ENCODE measurements at regions not wholly inside any gene's neighbourhood (a gene's known extent, or its start where the extent isn't known, plus 50 kb on each side); places are given as distances from the start of the nearest gene placed in this dataset.

GRCh38 chr14:95006479-95006878, 150.8 kb downstream of the DICER1 start:
- intact Hi-C loops (cut with micrococcal nuclease) = no loop called here
- Mint-ChIP-seq H3K9me3 (ENCODE audit: unreplicated experiment) (no peaks in the 10 kb centered on the region), H3K4me1 (ENCODE audit: insufficient read depth, unreplicated experiment) (peaks cover 10% of the 10 kb centered on the region), H3K27me3 (ENCODE audit: insufficient read depth, unreplicated experiment) (peaks cover 13% of the 10 kb centered on the region), H3K4me3 (ENCODE audit: unreplicated experiment) (no peak overlapping the region), H3K36me3 (ENCODE audit: insufficient read depth, unreplicated experiment) (peaks cover 6% of the 10 kb centered on the region), H3K27ac (ENCODE audit: low read depth, unreplicated experiment) (no peak overlapping the region)
- TF ChIP-seq CTCF (IDR thresholded peaks at IDR 0.05; ENCODE audit: unreplicated experiment) = no peak
- POLR2A ChIA-PET = interaction anchor here (1.1 kb wide), 1 partner anchor 9 kb away, joined by 3 read pairs; no protein-coding TSS in a partner anchor
- CTCF ChIA-PET = interaction anchor here (0.6 to 1.4 kb wide), 3 partner anchors 9 to 457 kb away, joined by 3 to 5 read pairs (median 4); no protein-coding TSS in a partner anchor
- no TSS peak for BruUV-seq (replicated peaks)
- no peak for DNase-seq (ENCODE audit: unreplicated experiment)

- no peaks in the 10 kb centered on the region for H3K9me3 Mint-ChIP-seq (ENCODE audit: unreplicated experiment)
- H3K4me3 Mint-ChIP-seq (ENCODE audit: unreplicated experiment) = no peak overlapping the region
- peaks cover 17% of the 10 kb centered on the region for H3K27me3 Mint-ChIP-seq (ENCODE audit: insufficient read depth, unreplicated experiment)
- ChIA-PET CTCF (interaction anchor here (0.5 to 0.6 kb wide), 2 partner anchors 23 to 521 kb away, joined by 3 to 5 read pairs; no protein-coding TSS in a partner anchor), POLR2A (interaction anchor here (1.1 kb wide), 1 partner anchor 9 kb away, joined by 3 read pairs; no protein-coding TSS in a partner anchor)
- H3K36me3 Mint-ChIP-seq (ENCODE audit: insufficient read depth, unreplicated experiment) = peaks cover 6% of the 10 kb centered on the region
- no peak for TF ChIP-seq CTCF (IDR thresholded peaks at IDR 0.05; ENCODE audit: unreplicated experiment)
- no peak overlapping the region for H3K27ac Mint-ChIP-seq (ENCODE audit: low read depth, unreplicated experiment)
- BruUV-seq (replicated peaks) = no TSS peak
- intact Hi-C loops (cut with micrococcal nuclease) = no loop called here
- peaks cover 10% of the 10 kb centered on the region for H3K4me1 Mint-ChIP-seq (ENCODE audit: insufficient read depth, unreplicated experiment)
- no peak for DNase-seq (ENCODE audit: unreplicated experiment)
Observed at GRCh38 chr14:95006051-95006450, 151.3 kb downstream of the DICER1 start.

- peaks cover 5% of the 10 kb centered on the region for H3K4me1 Mint-ChIP-seq (ENCODE audit: insufficient read depth, unreplicated experiment)
- no peaks in the 10 kb centered on the region for H3K9me3 Mint-ChIP-seq (ENCODE audit: unreplicated experiment)
- CTCF ChIA-PET = no interaction called here
- peaks cover 35% of the 10 kb centered on the region for H3K27me3 Mint-ChIP-seq (ENCODE audit: insufficient read depth, unreplicated experiment)
- no peak for DNase-seq (ENCODE audit: unreplicated experiment)
- POLR2A ChIA-PET = interaction anchor here (0.6 kb wide), 1 partner anchor 610 kb away, joined by 6 read pairs; no protein-coding TSS in a partner anchor
- H3K27ac Mint-ChIP-seq (ENCODE audit: low read depth, unreplicated experiment) = no peak overlapping the region
- H3K36me3 Mint-ChIP-seq (ENCODE audit: insufficient read depth, unreplicated experiment) = no peaks in the 10 kb centered on the region
- no TSS peak for BruUV-seq (replicated peaks)
- intact Hi-C loops (cut with micrococcal nuclease) = no loop called here
- no peak for TF ChIP-seq CTCF (IDR thresholded peaks at IDR 0.05; ENCODE audit: unreplicated experiment)
- H3K4me3 Mint-ChIP-seq (ENCODE audit: unreplicated experiment) = no peak overlapping the region
Observed at GRCh38 chr14:95003099-95003960, 154.0 kb downstream of the DICER1 start.

- H3K4me3 Mint-ChIP-seq (ENCODE audit: unreplicated experiment) = no peak overlapping the region
- TF ChIP-seq CTCF (IDR thresholded peaks at IDR 0.05; ENCODE audit: unreplicated experiment) = no peak
- CTCF ChIA-PET = interaction anchor here (0.7 kb wide), 1 partner anchor 176 kb away, joined by 3 read pairs; no protein-coding TSS in a partner anchor
- POLR2A ChIA-PET = interaction anchor here (0.7 kb wide), 1 partner anchor 257 kb away, joined by 4 read pairs; no protein-coding TSS in a partner anchor
- intact Hi-C loops (cut with micrococcal nuclease) = no loop called here
- no TSS peak for BruUV-seq (replicated peaks)
- no peaks in the 10 kb centered on the region for H3K9me3 Mint-ChIP-seq (ENCODE audit: unreplicated experiment)
- peak; percentile 66 for DNase-seq (ENCODE audit: unreplicated experiment)
- no peaks in the 10 kb centered on the region for H3K36me3 Mint-ChIP-seq (ENCODE audit: insufficient read depth, unreplicated experiment)
- H3K27ac Mint-ChIP-seq (ENCODE audit: low read depth, unreplicated experiment) = no peak overlapping the region
- H3K27me3 Mint-ChIP-seq (ENCODE audit: insufficient read depth, unreplicated experiment) = peaks cover 37% of the 10 kb centered on the region
- no peaks in the 10 kb centered on the region for H3K4me1 Mint-ChIP-seq (ENCODE audit: insufficient read depth, unreplicated experiment)
Observed at GRCh38 chr14:94998685-94999084, 158.6 kb downstream of the DICER1 start.
